Large intestine (tissue), 3 donors: ENCODE measurements at regions not wholly inside any gene's neighbourhood (a gene's known extent, or its start where the extent isn't known, plus 50 kb on each side); places are given as distances from the start of the nearest gene placed in this dataset.

Experiments
- DNase-seq, 2 donors: peaks; one replicate each; pipeline versions ENCODE4 v3.0.0 to v3.0.0-alpha.2; 2013
- H3K27ac ChIP-seq: one replicate; pipeline ENCODE4 v1.5.1; 2013; ENCODE audit warnings: low read length
- H3K27me3 ChIP-seq: 2 replicates; pipeline ENCODE4 v1.6.1; 2013; ENCODE audit warnings: low read length; ENCODE audit not compliant: control insufficient read depth, insufficient read depth
- H3K36me3 ChIP-seq: 2 replicates; pipeline ENCODE4 v1.6.1; 2013; ENCODE audit warnings: low read length; ENCODE audit not compliant: control insufficient read depth, insufficient read depth
- H3K4me1 ChIP-seq: one replicate; pipeline ENCODE4 v1.6.1; 2013; ENCODE audit warnings: low read length; ENCODE audit not compliant: control insufficient read depth, insufficient read depth
- H3K4me3 ChIP-seq: one replicate; pipeline ENCODE4 v1.5.1; 2013; ENCODE audit warnings: low read length
- H3K9me3 ChIP-seq: one replicate; pipeline ENCODE4 v1.6.1; 2013; ENCODE audit warnings: mild to moderate bottlenecking, low read depth, low read length, moderate library complexity; ENCODE audit not compliant: control insufficient read depth
- WGBS: methylation state at CpG from one replicate; pipeline ENCODE4 v1.1.5; 2013; ENCODE audit warnings: low lambda C conversion rate; ENCODE audit not compliant: insufficient coverage; 5-methylcytosine and 5-hydroxymethylcytosine counted together

- no peak for DNase-seq
- Histone ChIP-seq H3K4me3 (no peak overlapping the region), H3K27ac (no peak overlapping the region), H3K9me3 (peaks cover 3% of the 10 kb centered on the region), H3K36me3 (no peaks in the 10 kb centered on the region), H3K27me3 (no peaks in the 10 kb centered on the region), H3K4me1 (peaks cover 2% of the 10 kb centered on the region)
- WGBS, result 100% methylated on average over 3 of the region's 6 CpGs
Measured at GRCh38 chr4:100086766-100087431, 103.4 kb downstream of the DDIT4L start.

- H3K27ac ChIP-seq, result no peak overlapping the region
- WGBS, result 20% methylated on average over 1 of the region's 1 CpG
- H3K36me3 ChIP-seq, result no peaks in the 10 kb centered on the region
- H3K9me3 ChIP-seq, result peaks cover 3% of the 10 kb centered on the region
- peaks cover 2% of the 10 kb centered on the region for H3K4me1 ChIP-seq
- DNase-seq, result no peak
- H3K4me3 ChIP-seq, result no peak overlapping the region
- no peaks in the 10 kb centered on the region for H3K27me3 ChIP-seq
Measured at GRCh38 chr4:100084892-100085291, 105.4 kb downstream of the DDIT4L start.

GRCh38 chr4:100083289-100083688 lies 107.0 kb downstream of the DDIT4L start:
- no peaks in the 10 kb centered on the region for H3K27me3 ChIP-seq
- no peaks in the 10 kb centered on the region for H3K36me3 ChIP-seq
- H3K4me1 ChIP-seq, result peaks cover 2% of the 10 kb centered on the region
- no peak for DNase-seq
- no peak overlapping the region for H3K27ac ChIP-seq
- H3K4me3 ChIP-seq, result no peak overlapping the region
- peaks cover 3% of the 10 kb centered on the region for H3K9me3 ChIP-seq

GRCh38 chr4:100082852-100083251 lies 107.4 kb downstream of the DDIT4L start:
- WGBS, result no CpG with 5 or more reads among the region's 1 CpG
- H3K27ac ChIP-seq, result no peak overlapping the region

DNA sequence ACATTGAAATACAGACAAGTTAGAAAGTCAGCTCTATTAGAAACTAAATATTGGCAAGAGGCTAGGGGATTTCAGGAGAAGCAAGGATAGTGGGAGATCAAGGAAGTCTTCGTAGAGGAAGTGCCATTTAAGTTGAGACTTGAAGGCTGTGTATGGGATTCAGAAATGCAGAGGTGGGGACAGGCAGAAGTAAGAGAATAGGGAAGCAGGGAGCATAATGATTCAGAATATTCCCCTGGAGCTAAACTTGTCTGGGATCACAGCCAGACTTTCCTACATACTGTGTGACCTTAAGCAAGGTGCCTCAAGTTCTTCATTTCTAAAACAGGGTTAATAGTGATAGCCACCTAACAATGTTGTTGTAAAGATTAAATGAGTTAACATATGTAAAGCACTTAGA lies 108.8 kb downstream of the DDIT4L start:
- no peaks in the 10 kb centered on the region for H3K36me3 ChIP-seq
- H3K27ac ChIP-seq, result no peak overlapping the region
- no peaks in the 10 kb centered on the region for H3K9me3 ChIP-seq
- no peak for DNase-seq
- H3K4me1 ChIP-seq, result peaks cover 2% of the 10 kb centered on the region
- no peaks in the 10 kb centered on the region for H3K27me3 ChIP-seq
- 100% methylated on average over 1 of the region's 1 CpG for WGBS
- H3K4me3 ChIP-seq, result no peak overlapping the region

More at GRCh38 chr4:100082852-100083251, 107.4 kb downstream of the DDIT4L start:
- Histone ChIP-seq H3K27me3 (no peaks in the 10 kb centered on the region), H3K36me3 (no peaks in the 10 kb centered on the region), H3K4me3 (no peak overlapping the region), H3K9me3 (peaks cover 3% of the 10 kb centered on the region), H3K4me1 (peaks cover 2% of the 10 kb centered on the region)
- DNase-seq, result no peak

DNA sequence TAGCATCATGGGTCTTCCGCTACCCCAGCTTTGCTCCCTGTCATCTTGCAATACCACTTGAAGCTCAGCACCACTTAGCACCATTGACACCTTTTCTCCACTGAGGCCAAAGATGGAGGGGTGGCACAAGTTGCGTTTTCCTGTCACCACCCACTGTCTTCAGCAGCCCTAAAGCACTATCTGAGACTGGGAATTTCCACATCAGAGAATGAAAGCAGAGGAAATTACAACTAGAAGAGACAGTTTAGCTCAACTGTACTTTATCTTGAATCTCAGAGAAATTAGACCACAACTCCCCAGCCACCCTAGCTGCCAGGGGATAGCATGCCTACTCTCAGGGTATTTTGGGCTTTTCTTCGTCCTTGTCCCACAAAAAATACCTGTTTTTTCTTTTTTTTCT lies 111.0 kb downstream of the DDIT4L start:
- Histone ChIP-seq H3K4me1 (no peaks in the 10 kb centered on the region), H3K9me3 (no peaks in the 10 kb centered on the region), H3K27me3 (no peaks in the 10 kb centered on the region), H3K4me3 (no peak overlapping the region), H3K36me3 (no peaks in the 10 kb centered on the region), H3K27ac (no peak overlapping the region)
- DNase-seq, result no peak
- WGBS, result 91% methylated on average over 2 of the region's 3 CpGs

- Histone ChIP-seq H3K36me3 (no peaks in the 10 kb centered on the region), H3K4me1 (no peaks in the 10 kb centered on the region), H3K27ac (no peak overlapping the region), H3K4me3 (no peak overlapping the region), H3K27me3 (no peaks in the 10 kb centered on the region), H3K9me3 (no peaks in the 10 kb centered on the region)
- no peak for DNase-seq
Measured at GRCh38 chr4:100076753-100077152, 113.5 kb downstream of the DDIT4L start.

DNA sequence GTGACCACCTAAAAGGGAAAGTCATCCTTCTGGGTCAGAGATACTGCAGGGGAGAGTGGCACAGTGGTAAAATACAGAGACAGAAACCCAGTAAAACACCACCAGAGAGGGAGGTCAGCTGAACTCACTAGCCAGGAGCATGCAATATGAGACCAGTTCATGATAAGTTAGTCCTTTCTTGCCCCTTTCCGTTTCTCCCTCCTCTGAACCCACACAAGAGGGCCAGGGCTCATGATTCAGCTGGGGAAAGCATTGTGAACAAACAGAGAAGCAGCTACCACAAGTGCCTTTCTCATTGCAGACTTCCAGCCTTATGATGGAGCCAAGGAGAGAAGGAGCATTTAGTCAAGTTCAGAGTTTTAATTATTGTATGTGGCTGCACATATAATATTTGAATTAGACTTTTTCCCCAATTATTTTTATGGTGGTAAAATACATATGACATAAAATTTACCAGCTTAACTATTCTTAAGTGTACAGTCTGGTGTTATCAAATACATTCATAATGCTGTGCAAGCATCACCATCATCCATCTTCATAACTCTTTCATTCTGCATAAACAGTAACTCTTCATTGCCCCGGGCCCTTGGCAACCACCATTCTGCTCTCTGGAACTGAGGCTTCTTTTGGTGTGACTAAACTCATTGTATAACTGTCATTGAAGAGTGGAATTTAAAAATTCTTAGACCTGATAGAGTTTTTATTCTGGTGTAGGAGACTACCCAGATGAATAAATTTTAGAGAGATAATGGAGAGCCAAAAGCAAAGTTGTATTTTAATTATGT lies 114.6 kb downstream of the DDIT4L start:
- no peak for DNase-seq
- Histone ChIP-seq H3K9me3 (no peaks in the 10 kb centered on the region), H3K27me3 (no peaks in the 10 kb centered on the region), H3K4me3 (no peak overlapping the region), H3K36me3 (no peaks in the 10 kb centered on the region), H3K4me1 (no peaks in the 10 kb centered on the region), H3K27ac (no peak overlapping the region)
- WGBS, result no CpG with 5 or more reads among the region's 2 CpGs

DNA sequence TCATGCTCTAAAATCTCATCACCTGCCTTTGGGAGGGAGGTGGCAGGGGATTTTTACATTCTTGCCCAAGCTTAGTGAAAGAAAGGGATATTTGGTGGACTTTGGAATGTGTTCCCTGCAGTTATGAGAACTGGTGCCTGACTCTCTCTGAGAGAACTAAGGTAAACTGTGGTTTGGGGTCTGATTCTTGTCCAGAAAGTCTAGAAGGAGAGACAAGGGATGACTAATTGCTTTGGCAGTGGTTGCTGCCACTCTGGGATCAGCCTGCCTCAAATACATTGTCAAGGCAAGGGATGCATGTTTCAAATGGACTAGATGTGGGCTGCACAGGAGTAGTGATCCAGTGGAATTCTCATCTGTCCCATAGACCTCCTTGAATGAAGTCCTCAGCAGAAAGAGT lies 115.2 kb downstream of the DDIT4L start:
- H3K4me3 ChIP-seq, result no peak overlapping the region
- no peak overlapping the region for H3K27ac ChIP-seq
- no peak for DNase-seq
- no peaks in the 10 kb centered on the region for H3K9me3 ChIP-seq
- no peaks in the 10 kb centered on the region for H3K4me1 ChIP-seq
- no peaks in the 10 kb centered on the region for H3K36me3 ChIP-seq
- H3K27me3 ChIP-seq, result no peaks in the 10 kb centered on the region

GRCh38 chr4:100071506-100071905 lies 118.8 kb downstream of the DDIT4L start:
- Histone ChIP-seq H3K36me3 (no peaks in the 10 kb centered on the region), H3K4me1 (no peaks in the 10 kb centered on the region), H3K4me3 (no peak overlapping the region), H3K27ac (no peak overlapping the region), H3K9me3 (no peaks in the 10 kb centered on the region), H3K27me3 (peaks cover 2% of the 10 kb centered on the region)
- WGBS, result no CpG with 5 or more reads among the region's 3 CpGs
- no peak for DNase-seq

DNA sequence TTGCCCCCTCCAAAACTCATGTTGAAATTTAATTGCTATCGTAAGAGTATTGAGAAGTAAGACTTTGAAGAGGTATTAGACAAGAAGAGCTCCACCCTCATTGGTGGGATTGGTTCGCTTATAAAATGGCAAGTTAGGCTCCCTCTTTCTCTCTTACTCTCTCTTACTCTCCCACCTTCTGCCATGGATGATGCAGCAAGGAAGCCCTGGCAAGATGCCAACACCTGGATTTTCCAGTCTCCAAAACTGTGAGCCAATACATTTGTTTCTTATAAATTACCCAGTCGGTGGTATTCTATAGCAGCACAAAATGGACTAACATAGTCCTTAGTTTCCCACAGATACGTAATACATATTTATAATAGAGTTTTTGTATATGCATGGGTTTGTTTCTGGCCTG lies 119.4 kb downstream of the DDIT4L start:
- Histone ChIP-seq H3K27ac (no peak overlapping the region), H3K4me3 (no peak overlapping the region), H3K27me3 (peaks cover 2% of the 10 kb centered on the region), H3K36me3 (no peaks in the 10 kb centered on the region), H3K4me1 (no peaks in the 10 kb centered on the region), H3K9me3 (no peaks in the 10 kb centered on the region)
- no CpG with 5 or more reads among the region's 4 CpGs for WGBS
- no peak for DNase-seq
